NCI-H345 treated with DMSO at 0.1 percent for 48 hours (cell line): ENCODE measurements at regions not wholly inside any gene's neighbourhood (a gene's known extent, or its start where the extent isn't known, plus 50 kb on each side); places are given as distances from the start of the nearest gene placed in this dataset.
"Not testable (repeated sequence)": the region's sequence is repeated elsewhere in the genome, so short reads cannot be mapped to it uniquely, and the experiment has no call there.

ENCODE experiments used
- DNase-seq: peaks from one replicate; lab custom pipeline; 2025; ENCODE audit not compliant: unreplicated experiment; lab: John Stamatoyannopoulos, UW

GRCh38 chr5:177941386-177941785, 54.7 kb downstream of the PROP1 start:
- DNase-seq: not testable (repeated sequence)

- DNase-seq: peak; percentile 30
Observed at GRCh38 chr5:177939246-177940171, 56.5 kb downstream of the PROP1 start.

GRCh38 chr5:177938767-177939166, 57.3 kb downstream of the PROP1 start:
- DNase-seq: not testable (repeated sequence)

- not testable (repeated sequence) for DNase-seq
Observed at GRCh38 chr5:177934233-177934632, 61.8 kb downstream of the PROP1 start.

GRCh38 chr5:177930269-177931022, 65.6 kb downstream of the PROP1 start:
- DNase-seq: not testable (repeated sequence)

- not testable (repeated sequence) for DNase-seq
Observed at GRCh38 chr5:177929618-177930017, 66.4 kb downstream of the PROP1 start.

GRCh38 chr5:177927500-177927899, 68.5 kb downstream of the PROP1 start:
- not testable (repeated sequence) for DNase-seq

- DNase-seq: not testable (repeated sequence)
Observed at GRCh38 chr5:177924577-177924976, 71.5 kb downstream of the PROP1 start.

- not testable (repeated sequence) for DNase-seq
Observed at GRCh38 chr5:177923837-177924236, 72.2 kb downstream of the PROP1 start.

GRCh38 chr5:177923189-177923588, 72.9 kb downstream of the PROP1 start:
- not testable (repeated sequence) for DNase-seq

GRCh38 chr5:177909261-177909660, 86.8 kb downstream of the PROP1 start:
- DNase-seq: not testable (repeated sequence)

GRCh38 chr5:177902806-177903205, 93.2 kb downstream of the PROP1 start:
- DNase-seq: not testable (repeated sequence)

GRCh38 chr5:177900066-177900465, 96.0 kb downstream of the PROP1 start:
- DNase-seq: not testable (repeated sequence)

- not testable (repeated sequence) for DNase-seq
Observed at GRCh38 chr5:177894681-177895453, 101.2 kb downstream of the PROP1 start.

- DNase-seq: not testable (repeated sequence)
Observed at GRCh38 chr5:177892357-177892665, 103.7 kb downstream of the PROP1 start.

GRCh38 chr5:177891547-177892356, 104.3 kb downstream of the PROP1 start:
- DNase-seq: not testable (repeated sequence)

GRCh38 chr5:177883295-177883694, 100.6 kb upstream of the FAM153A start:
- DNase-seq: not testable (repeated sequence)

- DNase-seq: not testable (repeated sequence)
Observed at GRCh38 chr5:177875900-177876238, 93.2 kb upstream of the FAM153A start.

GRCh38 chr5:177875013-177875899, 92.6 kb upstream of the FAM153A start:
- not testable (repeated sequence) for DNase-seq
